Muscle layer of duodenum (tissue), 2 donors: ENCODE measurements at regions not wholly inside any gene's neighbourhood (a gene's known extent, or its start where the extent isn't known, plus 50 kb on each side); places are given as distances from the start of the nearest gene placed in this dataset.
"Not testable (repeated sequence)": the region's sequence is repeated elsewhere in the genome, so short reads cannot be mapped to it uniquely, and the experiment has no call there.

ENCODE experiments used
- H3K27ac ChIP-seq: one replicate; pipeline ENCODE4 v1.7.0; 2013; ENCODE audit warnings: mild to moderate bottlenecking, low read length
- H3K27me3 ChIP-seq: one replicate; pipeline ENCODE4 v1.7.0; 2013; ENCODE audit warnings: low read depth, mild to moderate bottlenecking, control low read depth, low read length
- H3K36me3 ChIP-seq, 2 donors: one replicate each; pipeline ENCODE4 v1.7.0; 2013; ENCODE audit warnings: low read length in 2 of 2, control low read depth in 1 of 2, mild to moderate bottlenecking in 1 of 2; ENCODE audit not compliant: insufficient read depth in 2 of 2, control insufficient read depth in 1 of 2
- H3K4me1 ChIP-seq, 2 donors: one replicate each; pipeline ENCODE4 v1.7.0; 2013; ENCODE audit warnings: low read length in 2 of 2, mild to moderate bottlenecking in 2 of 2, control low read depth in 1 of 2, moderate library complexity in 1 of 2; ENCODE audit not compliant: insufficient read depth in 2 of 2, control insufficient read depth in 1 of 2
- H3K4me3 ChIP-seq, 2 donors: one replicate each; pipeline ENCODE4 v1.7.0; 2013; ENCODE audit warnings: low read length in 2 of 2, low read depth in 1 of 2, mild to moderate bottlenecking in 1 of 2
- H3K9me3 ChIP-seq, 2 donors: one replicate each; pipeline ENCODE4 v1.7.0; 2013; ENCODE audit warnings: low read length in 2 of 2, control low read depth in 1 of 2, mild to moderate bottlenecking in 1 of 2; ENCODE audit not compliant: control insufficient read depth in 1 of 2
- donor health status: healthy.

- Histone ChIP-seq H3K27ac (no peak overlapping the region), H3K4me3 (no peak overlapping the region), H3K27me3 (no peaks in the 10 kb centered on the region), H3K36me3 (no peaks in the 10 kb centered on the region), H3K4me1 (no peaks in the 10 kb centered on the region), H3K9me3 (peaks cover 0 to 4% of the 10 kb centered on the region in 2 donors)
Observed at GRCh38 chr5:37936091-37936490, 96.2 kb upstream of the GDNF start.

- no peaks in the 10 kb centered on the region for H3K36me3 ChIP-seq
- H3K4me3 ChIP-seq: no peak overlapping the region
- no peaks in the 10 kb centered on the region for H3K4me1 ChIP-seq
- no peak overlapping the region for H3K27ac ChIP-seq
- H3K9me3 ChIP-seq: peaks cover 0 to 4% of the 10 kb centered on the region in 2 donors
- H3K27me3 ChIP-seq: no peaks in the 10 kb centered on the region
Observed at GRCh38 chr5:37933576-37933975, 93.7 kb upstream of the GDNF start.

GRCh38 chr5:37932450-37932849, 92.6 kb upstream of the GDNF start:
- Histone ChIP-seq H3K36me3 (no peaks in the 10 kb centered on the region), H3K4me3 (no peak overlapping the region), H3K27me3 (no peaks in the 10 kb centered on the region), H3K27ac (no peak overlapping the region), H3K9me3 (peaks cover 0 to 4% of the 10 kb centered on the region in 2 donors), H3K4me1 (no peaks in the 10 kb centered on the region)

GRCh38 chr5:37931541-37931940, 91.7 kb upstream of the GDNF start:
- Histone ChIP-seq H3K4me1 (no peaks in the 10 kb centered on the region), H3K9me3 (no peaks in the 10 kb centered on the region), H3K27me3 (no peaks in the 10 kb centered on the region), H3K36me3 (no peaks in the 10 kb centered on the region), H3K27ac (no peak overlapping the region), H3K4me3 (no peak overlapping the region)

- no peaks in the 10 kb centered on the region for H3K27me3 ChIP-seq
- H3K4me3 ChIP-seq: no peak overlapping the region
- H3K9me3 ChIP-seq: no peaks in the 10 kb centered on the region
- H3K4me1 ChIP-seq: no peaks in the 10 kb centered on the region
- no peak overlapping the region for H3K27ac ChIP-seq
- no peaks in the 10 kb centered on the region for H3K36me3 ChIP-seq
Observed at GRCh38 chr5:37930350-37930749, 90.5 kb upstream of the GDNF start.

- no peak overlapping the region for H3K27ac ChIP-seq
- H3K4me1 ChIP-seq: no peaks in the 10 kb centered on the region
- no peak overlapping the region for H3K4me3 ChIP-seq
- H3K9me3 ChIP-seq: no peaks in the 10 kb centered on the region
- no peaks in the 10 kb centered on the region for H3K27me3 ChIP-seq
- H3K36me3 ChIP-seq: no peaks in the 10 kb centered on the region
Observed at GRCh38 chr5:37929791-37930190, 90.0 kb upstream of the GDNF start.

GRCh38 chr5:37927753-37928152, 87.9 kb upstream of the GDNF start:
- H3K36me3 ChIP-seq, H3K27ac ChIP-seq: not testable (repeated sequence)

GRCh38 chr5:37926732-37927131, 86.9 kb upstream of the GDNF start:
- H3K4me3 ChIP-seq: no peak overlapping the region
- no peak overlapping the region for H3K27ac ChIP-seq
- no peaks in the 10 kb centered on the region for H3K27me3 ChIP-seq
- no peaks in the 10 kb centered on the region for H3K4me1 ChIP-seq
- no peaks in the 10 kb centered on the region for H3K36me3 ChIP-seq
- H3K9me3 ChIP-seq: no peaks in the 10 kb centered on the region

More at GRCh38 chr5:37927753-37928152, 87.9 kb upstream of the GDNF start:
- not testable (repeated sequence) for H3K4me1 ChIP-seq, H3K27me3 ChIP-seq, H3K4me3 ChIP-seq, H3K9me3 ChIP-seq

GRCh38 chr5:37921452-37921851, 81.6 kb upstream of the GDNF start:
- no peaks in the 10 kb centered on the region for H3K4me1 ChIP-seq
- H3K27ac ChIP-seq: no peak overlapping the region
- H3K36me3 ChIP-seq: no peaks in the 10 kb centered on the region
- no peaks in the 10 kb centered on the region for H3K9me3 ChIP-seq
- H3K27me3 ChIP-seq: no peaks in the 10 kb centered on the region
- H3K4me3 ChIP-seq: no peak overlapping the region

GRCh38 chr5:37918424-37918823, 78.6 kb upstream of the GDNF start:
- Histone ChIP-seq H3K4me3 (no peak overlapping the region), H3K9me3 (no peaks in the 10 kb centered on the region), H3K27ac (no peak overlapping the region), H3K36me3 (no peaks in the 10 kb centered on the region), H3K4me1 (no peaks in the 10 kb centered on the region), H3K27me3 (no peaks in the 10 kb centered on the region)

- H3K27me3 ChIP-seq: no peaks in the 10 kb centered on the region
- H3K36me3 ChIP-seq: no peaks in the 10 kb centered on the region
- no peak overlapping the region for H3K4me3 ChIP-seq
- no peak overlapping the region for H3K27ac ChIP-seq
- no peaks in the 10 kb centered on the region for H3K4me1 ChIP-seq
- no peaks in the 10 kb centered on the region for H3K9me3 ChIP-seq
Observed at GRCh38 chr5:37916525-37916924, 76.7 kb upstream of the GDNF start.

GRCh38 chr5:37915097-37915736, 75.4 kb upstream of the GDNF start:
- no peak overlapping the region for H3K27ac ChIP-seq
- H3K9me3 ChIP-seq: no peaks in the 10 kb centered on the region
- no peak overlapping the region for H3K4me3 ChIP-seq
- no peaks in the 10 kb centered on the region for H3K4me1 ChIP-seq
- no peaks in the 10 kb centered on the region for H3K36me3 ChIP-seq
- H3K27me3 ChIP-seq: no peaks in the 10 kb centered on the region
